H9 (cell line): ENCODE measurements at regions not wholly inside any gene's neighbourhood (a gene's known extent, or its start where the extent isn't known, plus 50 kb on each side); places are given as distances from the start of the nearest gene placed in this dataset.

Experiments
- DNase-seq: peaks from one replicate; pipeline ENCODE4 v3.0.0-alpha.2; 2017
- H2AFZ ChIP-seq: one replicate; pipeline ENCODE4 v1.6.1; 2013; ENCODE audit warnings: mild to moderate bottlenecking, low read length, control low read depth, moderate library complexity
- H2AK5ac ChIP-seq: 2 replicates; pipeline ENCODE4 v1.6.1; 2013; ENCODE audit warnings: low read length, control low read depth, mixed read lengths; ENCODE audit not compliant: insufficient read length
- H2BK120ac ChIP-seq: one replicate; pipeline ENCODE4 v1.6.1; 2013; ENCODE audit warnings: low read depth, mild to moderate bottlenecking, low read length, control low read depth, inconsistent platforms; ENCODE audit not compliant: poor library complexity, severe bottlenecking
- H2BK12ac ChIP-seq: 2 replicates; pipeline ENCODE4 v1.6.1; 2013; ENCODE audit warnings: low read length, control low read depth, mixed read lengths, low read depth; ENCODE audit not compliant: insufficient read length
- H2BK15ac ChIP-seq: 2 replicates; pipeline ENCODE4 v1.6.1; 2013; ENCODE audit warnings: low read depth, low read length, control low read depth
- H2BK20ac ChIP-seq: one replicate; pipeline ENCODE4 v1.6.1; 2013; ENCODE audit warnings: low read depth, mild to moderate bottlenecking, low read length, control low read depth, inconsistent platforms; ENCODE audit not compliant: poor library complexity, severe bottlenecking
- H2BK5ac ChIP-seq: 2 replicates; pipeline ENCODE4 v1.6.1; 2013; ENCODE audit warnings: low read length, control low read depth, mixed read lengths; ENCODE audit not compliant: insufficient read length
- H3K14ac ChIP-seq: 2 replicates; pipeline ENCODE4 v1.6.1; 2013; ENCODE audit warnings: low read length, control low read depth; ENCODE audit not compliant: insufficient read depth
- H3K18ac ChIP-seq: 2 replicates; pipeline ENCODE4 v1.6.1; 2013; ENCODE audit warnings: low read depth, mild to moderate bottlenecking, mixed read lengths, low read length, control low read depth; ENCODE audit not compliant: insufficient read length
- H3K23ac ChIP-seq: 2 replicates; pipeline ENCODE4 v1.6.1; 2013; ENCODE audit warnings: low read length, control low read depth, mixed read lengths, low read depth; ENCODE audit not compliant: insufficient read length
- H3K23me2 ChIP-seq: 2 replicates; pipeline ENCODE4 v1.6.1; 2013; ENCODE audit warnings: low read depth, mild to moderate bottlenecking, mixed read lengths, low read length, control low read depth; ENCODE audit not compliant: insufficient read length, poor library complexity, severe bottlenecking
- H3K27ac ChIP-seq: 2 replicates; pipeline ENCODE4 v1.5.1; 2013; ENCODE audit warnings: low read length, control low read depth, mixed read lengths, low read depth; ENCODE audit not compliant: insufficient read length
- H3K27me3 ChIP-seq: 2 replicates; pipeline ENCODE4 v1.6.1; 2013; ENCODE audit warnings: low read length, control low read depth, inconsistent platforms; ENCODE audit not compliant: insufficient read depth
- H3K4ac ChIP-seq: 2 replicates; pipeline ENCODE4 v1.6.1; 2013; ENCODE audit warnings: low read depth, mild to moderate bottlenecking, control low read depth, inconsistent platforms, low read length, moderate library complexity
- H3K4me1 ChIP-seq: 2 replicates; pipeline ENCODE4 v1.6.1; 2013; ENCODE audit warnings: low read length, control low read depth, inconsistent platforms; ENCODE audit not compliant: insufficient read depth
- H3K4me2 ChIP-seq: 2 replicates; pipeline ENCODE4 v1.6.1; 2013; ENCODE audit warnings: low read length, control low read depth, mixed read lengths; ENCODE audit not compliant: insufficient read length, insufficient read depth
- H3K56ac ChIP-seq: 2 replicates; pipeline ENCODE4 v1.6.1; 2013; ENCODE audit warnings: low read depth, mild to moderate bottlenecking, mixed read lengths, low read length, control low read depth; ENCODE audit not compliant: insufficient read length
- H3K79me1 ChIP-seq: 2 replicates; pipeline ENCODE4 v1.6.1; 2013; ENCODE audit warnings: low read depth, mild to moderate bottlenecking, moderate library complexity, low read length, control low read depth, inconsistent platforms; ENCODE audit not compliant: insufficient read depth, poor library complexity, severe bottlenecking
- H3K79me2 ChIP-seq: 2 replicates; pipeline ENCODE4 v1.6.1; 2013; ENCODE audit warnings: low read length, control low read depth, inconsistent platforms; ENCODE audit not compliant: insufficient read depth
- H3K9ac ChIP-seq: 2 replicates; pipeline ENCODE4 v1.6.1; 2013; ENCODE audit warnings: low read length, control low read depth, mixed read lengths; ENCODE audit not compliant: insufficient read length; ENCODE audit errors: extremely low read depth
- H3K9me3 ChIP-seq: one replicate; pipeline ENCODE4 v1.6.1; 2013; ENCODE audit warnings: low read depth, low read length, inconsistent platforms; ENCODE audit not compliant: control insufficient read depth
- H3T11ph ChIP-seq: one replicate; pipeline ENCODE4 v1.6.1; 2013; ENCODE audit warnings: mild to moderate bottlenecking, low read length, control low read depth, inconsistent platforms
- H4K20me1 ChIP-seq: one replicate; pipeline ENCODE4 v1.6.1; 2013; ENCODE audit not compliant: control insufficient read depth, insufficient read length, insufficient read depth
- H4K5ac ChIP-seq: 2 replicates; pipeline ENCODE4 v1.6.1; 2013; ENCODE audit warnings: low read depth, mild to moderate bottlenecking, mixed read lengths, low read length, control low read depth; ENCODE audit not compliant: insufficient read length
- H4K8ac ChIP-seq: replicated peaks from 2 replicates; pipeline ENCODE4 v1.6.1; 2013; ENCODE audit warnings: low read length, control low read depth, mixed read lengths, low read depth; ENCODE audit not compliant: insufficient read length
- H4K91ac ChIP-seq: 2 replicates; pipeline ENCODE4 v1.6.1; 2013; ENCODE audit warnings: low read depth, mild to moderate bottlenecking, moderate library complexity, mixed read lengths, low read length, control low read depth; ENCODE audit not compliant: insufficient read length
- H3K27ac Mint-ChIP-seq, 3 experiments: 2 replicates in 2 of 3; 3 replicates in 1 of 3; pipeline ENCODE4 v1.8.0; 2020 to 2021; ENCODE audit warnings: mixed read lengths in 3 of 3, mild to moderate bottlenecking in 1 of 3, moderate library complexity in 1 of 3
- H3K27me3 Mint-ChIP-seq: 2 replicates; pipeline ENCODE4 v1.8.0; 2021; ENCODE audit warnings: low read depth, mild to moderate bottlenecking, moderate library complexity, mixed read lengths
- H3K36me3 Mint-ChIP-seq, 3 experiments: 2 replicates in 2 of 3; 3 replicates in 1 of 3; pipeline ENCODE4 v1.8.0; 2020 to 2021; ENCODE audit warnings: low read depth in 3 of 3, mixed read lengths in 3 of 3; ENCODE audit not compliant: insufficient read depth in 1 of 3
- H3K4me1 Mint-ChIP-seq, 2 experiments: 2 replicates each; pipeline ENCODE4 v1.8.0; 2020; ENCODE audit warnings: mixed read lengths in 2 of 2
- H3K4me3 Mint-ChIP-seq, 2 experiments: 2 replicates in 1 of 2; 3 replicates in 1 of 2; pipeline ENCODE4 v1.8.0; 2020 to 2021; ENCODE audit warnings: mild to moderate bottlenecking in 2 of 2, mixed read lengths in 2 of 2, moderate library complexity in 1 of 2
- H3K9me3 Mint-ChIP-seq, 2 experiments: 2 replicates in 1 of 2; 3 replicates in 1 of 2; pipeline ENCODE4 v1.8.0; 2020; ENCODE audit warnings: mild to moderate bottlenecking in 2 of 2, mixed read lengths in 2 of 2, moderate library complexity in 1 of 2
- WGBS: extraction: QIAGEN DNeasy Blood & Tissue Kit; methylation state at CpG from one replicate; pipeline ENCODE4 v1.1.7; 2013; ENCODE audit warnings: missing lambda C conversion rate, low lambda C conversion rate, mixed read lengths; ENCODE audit not compliant: insufficient read length; ENCODE audit errors: extremely low coverage; 5-methylcytosine and 5-hydroxymethylcytosine counted together
- TF ChIP-seq, protein P1 (sequence below): fragments of 200-600 bp; sonication (generic); conservative IDR thresholded peaks from 3 replicates; pipeline ENCODE4 v1.8.0; 2021; ENCODE audit warnings: antibody characterized with exemption, mild to moderate bottlenecking

DNA sequence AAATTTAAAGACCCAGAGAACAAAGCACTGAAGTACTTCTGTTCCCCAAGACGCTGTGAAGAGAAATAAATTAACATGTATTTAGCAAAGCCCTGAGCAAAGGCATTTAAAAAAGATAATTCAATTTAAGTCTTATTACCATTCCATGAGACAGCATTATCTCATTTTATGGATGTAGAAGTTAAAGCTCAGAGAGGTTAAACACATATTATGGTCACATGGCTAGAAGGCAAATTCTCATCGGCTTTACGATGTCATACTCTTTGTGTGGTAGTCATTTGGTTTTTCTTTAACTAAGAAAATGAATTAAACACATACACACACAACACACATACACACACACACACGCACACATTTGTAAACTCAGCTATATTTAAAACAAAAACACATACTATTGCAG is 262.7 kb downstream of the HS3ST1 start:
- no peaks in the 10 kb centered on the region for H3K9me3 ChIP-seq
- H4K5ac ChIP-seq, result no peak overlapping the region
- no peak overlapping the region for H3K4ac ChIP-seq
- H2BK12ac ChIP-seq, result no peak overlapping the region
- no peak overlapping the region for H2AK5ac ChIP-seq
- H3K79me2 ChIP-seq, result no peaks in the 10 kb centered on the region
- Mint-ChIP-seq H3K36me3 (peaks cover 0 to 3% (median 0%) of the 10 kb centered on the region in 3 experiments; a peak in 1 of 7 replicates), H3K27ac (no peak overlapping the region), H3K9me3 (no peaks in the 10 kb centered on the region), H3K4me1 (no peaks in the 10 kb centered on the region), H3K27me3 (no peaks in the 10 kb centered on the region), H3K4me3 (no peak overlapping the region)
- H3K79me1 ChIP-seq, result no peaks in the 10 kb centered on the region
- WGBS, result no CpG with 5 or more reads among the region's 4 CpGs
- H3K18ac ChIP-seq, result no peak overlapping the region
- no peak overlapping the region for H2BK20ac ChIP-seq
- no peak overlapping the region for H3K9ac ChIP-seq
- H4K8ac ChIP-seq, result no peak overlapping the region
- H3K27ac ChIP-seq, result no peak overlapping the region
- H4K20me1 ChIP-seq, result no peaks in the 10 kb centered on the region
- no peak overlapping the region for H3K4me2 ChIP-seq
- no peak overlapping the region for H3T11ph ChIP-seq
- H3K4me1 ChIP-seq, result no peaks in the 10 kb centered on the region
- H2BK120ac ChIP-seq, result no peak overlapping the region
- TF ChIP-seq, protein P1, sequence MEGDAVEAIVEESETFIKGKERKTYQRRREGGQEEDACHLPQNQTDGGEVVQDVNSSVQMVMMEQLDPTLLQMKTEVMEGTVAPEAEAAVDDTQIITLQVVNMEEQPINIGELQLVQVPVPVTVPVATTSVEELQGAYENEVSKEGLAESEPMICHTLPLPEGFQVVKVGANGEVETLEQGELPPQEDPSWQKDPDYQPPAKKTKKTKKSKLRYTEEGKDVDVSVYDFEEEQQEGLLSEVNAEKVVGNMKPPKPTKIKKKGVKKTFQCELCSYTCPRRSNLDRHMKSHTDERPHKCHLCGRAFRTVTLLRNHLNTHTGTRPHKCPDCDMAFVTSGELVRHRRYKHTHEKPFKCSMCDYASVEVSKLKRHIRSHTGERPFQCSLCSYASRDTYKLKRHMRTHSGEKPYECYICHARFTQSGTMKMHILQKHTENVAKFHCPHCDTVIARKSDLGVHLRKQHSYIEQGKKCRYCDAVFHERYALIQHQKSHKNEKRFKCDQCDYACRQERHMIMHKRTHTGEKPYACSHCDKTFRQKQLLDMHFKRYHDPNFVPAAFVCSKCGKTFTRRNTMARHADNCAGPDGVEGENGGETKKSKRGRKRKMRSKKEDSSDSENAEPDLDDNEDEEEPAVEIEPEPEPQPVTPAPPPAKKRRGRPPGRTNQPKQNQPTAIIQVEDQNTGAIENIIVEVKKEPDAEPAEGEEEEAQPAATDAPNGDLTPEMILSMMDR, result no peak
- H3K56ac ChIP-seq, result no peak overlapping the region
- no peak overlapping the region for H2BK5ac ChIP-seq
- no peak overlapping the region for H2AFZ ChIP-seq
- H2BK15ac ChIP-seq, result no peak overlapping the region
- no peaks in the 10 kb centered on the region for H3K23me2 ChIP-seq
- no peaks in the 10 kb centered on the region for H3K27me3 ChIP-seq
- no peak for DNase-seq
- no peak overlapping the region for H3K14ac ChIP-seq
- H4K91ac ChIP-seq, result no peak overlapping the region
- H3K23ac ChIP-seq, result no peak overlapping the region
